Bronchial epithelial cell (primary cell): ENCODE measurements at regions not wholly inside any gene's neighbourhood (a gene's known extent, or its start where the extent isn't known, plus 50 kb on each side); places are given as distances from the start of the nearest gene placed in this dataset.
A peak's percentile ranks its signal among the peaks of the same experiment; 100 is the strongest.

ENCODE experiments used
- DNase-seq: peaks from one replicate; pipeline ENCODE4 v3.0.0-alpha.2; 2010; ENCODE audit warnings: low read depth
- FAIRE-seq: peaks from 2 replicates; lab custom pipeline; 2011; peaks lifted over from hg19 to GRCh38; lab: Jason Lieb, UNC
- H3K27me3 ChIP-seq: 2 replicates; pipeline ENCODE4 v1.5.1; 2011; ENCODE audit warnings: low read length; ENCODE audit not compliant: control insufficient read depth, insufficient read depth
- H3K36me3 ChIP-seq: 2 replicates; pipeline ENCODE4 v1.5.1; 2011; ENCODE audit warnings: low read length; ENCODE audit not compliant: control insufficient read depth, insufficient read depth
- H3K4me3 ChIP-seq: 2 replicates; pipeline ENCODE4 v1.5.1; 2011; ENCODE audit warnings: mild to moderate bottlenecking, low read depth, low read length, control low read depth
- CTCF ChIP-seq: IDR thresholded peaks from 2 replicates; pipeline ENCODE4 v1.5.1; 2011; ENCODE audit warnings: mild to moderate bottlenecking, moderate library complexity, low read length, control low read depth, inconsistent platforms; ENCODE audit not compliant: insufficient read depth, severe bottlenecking

DNA sequence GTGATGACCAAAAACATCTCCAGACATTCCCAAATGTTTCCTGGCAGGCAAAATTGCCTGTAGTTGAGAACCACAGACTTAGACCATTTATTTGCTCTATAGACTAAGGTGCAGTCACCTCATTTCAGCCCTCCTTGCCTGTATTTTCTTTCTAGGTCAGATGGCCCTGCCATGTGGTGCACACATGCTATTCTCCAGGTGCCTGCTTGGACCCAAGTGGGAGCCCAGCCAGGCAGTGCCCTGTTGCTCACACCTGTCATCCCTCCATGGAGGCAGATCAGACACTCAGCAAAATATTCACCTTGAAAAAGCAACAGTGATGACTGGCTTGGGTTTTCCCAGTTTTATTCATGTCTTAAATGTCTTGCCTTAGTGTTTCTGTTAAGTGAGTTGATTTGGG is 311.4 kb downstream of the TFAP2C start:
- TF ChIP-seq CTCF, result no peak
- H3K27me3 ChIP-seq, result peaks cover 3% of the 10 kb centered on the region
- FAIRE-seq, result no peak
- no peak for DNase-seq
- no peaks in the 10 kb centered on the region for H3K36me3 ChIP-seq
- H3K4me3 ChIP-seq, result no peak overlapping the region

- DNase-seq, result no peak
- TF ChIP-seq CTCF, result no peak
- Histone ChIP-seq H3K36me3 (no peaks in the 10 kb centered on the region), H3K4me3 (no peak overlapping the region), H3K27me3 (peaks cover 3% of the 10 kb centered on the region)
- FAIRE-seq, result no peak
Measured at GRCh38 chr20:56941101-56941686, 312.1 kb downstream of the TFAP2C start.

DNA sequence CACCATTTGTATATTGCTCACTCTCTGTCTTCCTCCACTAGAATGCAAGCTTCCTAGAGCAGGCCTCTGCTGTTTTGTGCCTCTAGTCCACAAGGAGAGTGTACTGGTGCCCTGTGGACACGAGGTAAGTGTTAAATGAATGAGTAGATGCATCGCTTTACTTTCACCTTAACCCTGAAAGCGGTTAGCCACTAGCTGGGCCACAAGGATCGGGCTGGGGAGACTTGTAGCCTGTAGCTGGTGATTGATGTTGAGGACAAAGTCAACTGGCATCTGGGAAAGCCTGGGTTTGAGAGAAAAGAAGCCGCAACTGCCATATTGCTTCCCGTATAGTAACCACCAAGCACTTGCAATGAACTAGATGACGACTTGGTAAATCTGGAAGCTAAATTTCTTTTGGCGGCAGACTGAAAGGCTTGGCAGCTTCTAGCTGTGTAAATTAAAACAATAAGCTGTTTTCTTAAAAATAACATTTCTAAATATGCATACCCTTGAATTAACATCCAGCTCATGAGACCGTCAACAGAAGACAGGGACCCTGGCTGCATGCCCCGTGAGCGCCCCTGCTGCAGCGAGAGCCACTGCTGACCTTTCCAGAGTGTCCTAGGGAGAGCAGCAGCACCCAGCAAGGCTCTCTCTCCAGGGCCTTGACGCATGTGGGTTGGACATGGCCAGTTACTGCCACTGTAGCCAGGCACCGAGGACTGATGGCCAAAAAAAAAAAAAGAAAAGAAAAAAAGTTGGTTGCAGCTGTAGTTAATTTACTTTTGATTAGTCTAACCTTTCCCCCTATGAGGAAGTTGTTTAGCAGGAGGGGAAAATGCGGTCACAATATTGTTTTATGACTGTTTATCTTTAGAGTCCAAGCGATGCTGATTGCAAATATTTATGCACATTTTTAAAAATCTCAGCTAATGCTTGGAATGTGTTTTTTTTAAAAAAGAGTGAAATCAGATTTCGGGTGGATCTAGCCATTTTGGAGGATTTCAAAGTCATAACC is 315.1 kb downstream of the TFAP2C start:
- DNase-seq (no peak), FAIRE-seq (no peak)
- no peak overlapping the region for H3K4me3 ChIP-seq
- H3K27me3 ChIP-seq, result peaks cover 3% of the 10 kb centered on the region
- H3K36me3 ChIP-seq, result no peaks in the 10 kb centered on the region
- TF ChIP-seq CTCF, result no peak

DNA sequence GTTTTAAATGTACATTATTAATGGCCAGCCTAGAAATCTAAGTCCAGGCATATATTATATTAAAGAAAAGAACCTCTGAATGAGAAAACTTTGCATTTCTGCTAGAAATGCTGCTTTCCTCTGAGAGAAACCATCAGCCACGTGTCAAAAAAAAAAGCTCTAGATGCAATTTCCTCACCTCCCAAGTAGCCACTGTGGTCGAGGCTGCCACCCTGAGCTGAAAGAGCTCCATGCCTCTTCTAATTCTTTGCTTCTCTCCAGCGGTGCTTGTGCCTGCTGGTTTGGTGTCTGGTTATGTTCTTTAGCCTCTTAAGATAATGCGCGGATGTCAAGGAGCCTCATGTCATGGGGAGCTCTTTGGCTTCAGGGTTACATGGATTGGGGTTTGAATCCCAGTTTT is 316.0 kb downstream of the TFAP2C start:
- Histone ChIP-seq H3K36me3 (no peaks in the 10 kb centered on the region), H3K27me3 (peaks cover 3% of the 10 kb centered on the region), H3K4me3 (no peak overlapping the region)
- peak; percentile 20 for TF ChIP-seq CTCF
- FAIRE-seq (no peak), DNase-seq (no peak)

- DNase-seq (no peak), FAIRE-seq (no peak)
- H3K4me3 ChIP-seq, result no peak overlapping the region
- H3K27me3 ChIP-seq, result peaks cover 3% of the 10 kb centered on the region
- no peak for TF ChIP-seq CTCF
- no peaks in the 10 kb centered on the region for H3K36me3 ChIP-seq
Measured at GRCh38 chr20:56945901-56946300, 316.8 kb downstream of the TFAP2C start.
